NCI-H1092 (cell line): ENCODE measurements at regions not wholly inside any gene's neighbourhood (a gene's known extent, or its start where the extent isn't known, plus 50 kb on each side); places are given as distances from the start of the nearest gene placed in this dataset.
"Not testable (repeated sequence)": the region's sequence is repeated elsewhere in the genome, so short reads cannot be mapped to it uniquely, and the experiment has no call there.

ENCODE experiments used
- DNase-seq: peaks from one replicate; lab custom pipeline; 2025; lab: John Stamatoyannopoulos, UW

- no peak for DNase-seq
These were observed 147.4 kb upstream of the RPS23 start for GRCh38 chr5:82425591-82425990.

- no peak for DNase-seq
These were observed 146.1 kb upstream of the RPS23 start for GRCh38 chr5:82424211-82424610.

- no peak for DNase-seq
These were observed 144.6 kb upstream of the RPS23 start for GRCh38 chr5:82422751-82423181.

GRCh38 chr5:82422001-82422740 is 144.0 kb upstream of the RPS23 start:
- DNase-seq: no peak

GRCh38 chr5:82421119-82421518 is 143.0 kb upstream of the RPS23 start:
- no peak for DNase-seq

GRCh38 chr5:82420524-82420923 is 142.4 kb upstream of the RPS23 start:
- not testable (repeated sequence) for DNase-seq

- DNase-seq: no peak
These were observed 141.6 kb upstream of the RPS23 start for GRCh38 chr5:82419559-82420332.

GRCh38 chr5:82418608-82418950 is 140.4 kb upstream of the RPS23 start:
- no peak for DNase-seq

- DNase-seq: no peak
These were observed 139.8 kb upstream of the RPS23 start for GRCh38 chr5:82417776-82418607.

GRCh38 chr5:82416512-82416911 is 138.4 kb upstream of the RPS23 start:
- DNase-seq: no peak

- DNase-seq: no peak
These were observed 135.9 kb upstream of the RPS23 start for GRCh38 chr5:82414041-82414388.

GRCh38 chr5:82413302-82414040 is 135.3 kb upstream of the RPS23 start:
- no peak for DNase-seq

GRCh38 chr5:82408033-82408432 is 129.9 kb upstream of the RPS23 start:
- DNase-seq: no peak

- DNase-seq: no peak
These were observed 128.1 kb upstream of the RPS23 start for GRCh38 chr5:82406205-82406773.

GRCh38 chr5:82405618-82406204 is 127.6 kb upstream of the RPS23 start:
- DNase-seq: no peak

- no peak for DNase-seq
These were observed 127.0 kb upstream of the RPS23 start for GRCh38 chr5:82405161-82405560.

- DNase-seq: no peak
These were observed 126.3 kb upstream of the RPS23 start for GRCh38 chr5:82404382-82404945.

- no peak for DNase-seq
These were observed 125.6 kb upstream of the RPS23 start for GRCh38 chr5:82403724-82404123.

GRCh38 chr5:82403026-82403425 is 124.9 kb upstream of the RPS23 start:
- DNase-seq: no peak

GRCh38 chr5:82399111-82399510 is 121.0 kb upstream of the RPS23 start:
- DNase-seq: no peak

GRCh38 chr5:82397741-82398320 is 119.7 kb upstream of the RPS23 start:
- DNase-seq: no peak
